Prostate gland (tissue), 2 donors: ENCODE measurements at regions not wholly inside any gene's neighbourhood (a gene's known extent, or its start where the extent isn't known, plus 50 kb on each side); places are given as distances from the start of the nearest gene placed in this dataset.
"Not testable (repeated sequence)": the region's sequence is repeated elsewhere in the genome, so short reads cannot be mapped to it uniquely, and the experiment has no call there.

ENCODE experiments used
- DNase-seq: peaks from one replicate; pipeline ENCODE4 v3.0.0-alpha.2; 2019; ENCODE audit warnings: low spot score
- H3K27ac ChIP-seq, 2 donors: fragments of 200-600 bp; sonication (generic); 2 replicates each; pipeline ENCODE4 v1.5.1; 2017 to 2019
- H3K27me3 ChIP-seq: fragments of 200-600 bp; sonication (generic); replicated peaks from 2 replicates; pipeline ENCODE4 v1.5.1; 2019; ENCODE audit not compliant: insufficient read depth
- H3K36me3 ChIP-seq, 2 donors: fragments of 200-600 bp; sonication (generic); 1 replicate in 1 of 2; 2 replicates in 1 of 2; pipeline versions ENCODE4 v1.5.1 to v1.8.1; 2017 to 2019
- H3K4me1 ChIP-seq: fragments of 200-600 bp; sonication (generic); replicated peaks from 2 replicates; pipeline ENCODE4 v1.5.1; 2019
- H3K4me3 ChIP-seq, 2 donors: fragments of 200-600 bp; sonication (generic); 2 replicates each; pipeline ENCODE4 v1.5.1; 2017 to 2019
- H3K9me3 ChIP-seq: fragments of 200-600 bp; sonication (generic); 2 replicates; pipeline ENCODE4 v1.5.1; 2017
- POLR2A ChIP-seq: fragments of 450-650 bp; IDR thresholded peaks from one replicate; pipeline ENCODE4 v1.6.1; 2016; ENCODE audit warnings: antibody characterized with exemption, mild to moderate bottlenecking
- POLR2AphosphoS5 ChIP-seq: sonication (generic); formaldehyde crosslinking; IDR thresholded peaks from one replicate; pipeline ENCODE4 v1.6.1; 2017; ENCODE audit warnings: antibody characterized with exemption
- WGBS: methylation state at CpG from one replicate; pipeline ENCODE4 v1.1.5; 2018; 5-methylcytosine and 5-hydroxymethylcytosine counted together
- intact Hi-C: fragments of 100-400 bp; cut with DNase I; formaldehyde crosslinking; loops from one replicate; pipeline ENCODE4 v1.14.2; 2022
- TF ChIP-seq, protein P1 (sequence below), 4 experiments: fragments of 200-600 bp in 2 of 4; fragments of 450-650 bp in 2 of 4; sonication (generic) in 2 of 4; IDR thresholded peaks; 1 replicate in 3 of 4; 2 replicates in 1 of 4; pipeline ENCODE4 v1.5.1; 2016 to 2019; ENCODE audit warnings: antibody characterized with exemption in 4 of 4, mild to moderate bottlenecking in 2 of 4, moderate library complexity in 2 of 4

- 86% methylated on average over 3 of the region's 3 CpGs for WGBS
- Histone ChIP-seq H3K4me3 (no peak overlapping the region), H3K9me3 (no peaks in the 10 kb centered on the region), H3K36me3 (no peaks in the 10 kb centered on the region), H3K27ac (no peak overlapping the region), H3K4me1 (no peaks in the 10 kb centered on the region), H3K27me3 (no peaks in the 10 kb centered on the region)
- TF ChIP-seq, protein P1, sequence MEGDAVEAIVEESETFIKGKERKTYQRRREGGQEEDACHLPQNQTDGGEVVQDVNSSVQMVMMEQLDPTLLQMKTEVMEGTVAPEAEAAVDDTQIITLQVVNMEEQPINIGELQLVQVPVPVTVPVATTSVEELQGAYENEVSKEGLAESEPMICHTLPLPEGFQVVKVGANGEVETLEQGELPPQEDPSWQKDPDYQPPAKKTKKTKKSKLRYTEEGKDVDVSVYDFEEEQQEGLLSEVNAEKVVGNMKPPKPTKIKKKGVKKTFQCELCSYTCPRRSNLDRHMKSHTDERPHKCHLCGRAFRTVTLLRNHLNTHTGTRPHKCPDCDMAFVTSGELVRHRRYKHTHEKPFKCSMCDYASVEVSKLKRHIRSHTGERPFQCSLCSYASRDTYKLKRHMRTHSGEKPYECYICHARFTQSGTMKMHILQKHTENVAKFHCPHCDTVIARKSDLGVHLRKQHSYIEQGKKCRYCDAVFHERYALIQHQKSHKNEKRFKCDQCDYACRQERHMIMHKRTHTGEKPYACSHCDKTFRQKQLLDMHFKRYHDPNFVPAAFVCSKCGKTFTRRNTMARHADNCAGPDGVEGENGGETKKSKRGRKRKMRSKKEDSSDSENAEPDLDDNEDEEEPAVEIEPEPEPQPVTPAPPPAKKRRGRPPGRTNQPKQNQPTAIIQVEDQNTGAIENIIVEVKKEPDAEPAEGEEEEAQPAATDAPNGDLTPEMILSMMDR (IDR thresholded peaks at IDR 0.05) = no peak
- no peak for TF ChIP-seq POLR2A
- TF ChIP-seq POLR2AphosphoS5 = no peak
- intact Hi-C loops = no loop called here
- no peak for DNase-seq
These were observed 124.3 kb downstream of the GJA1 start for GRCh38 chr6:121559611-121560269.

GRCh38 chr6:121560476-121560875 lies 125.0 kb downstream of the GJA1 start:
- Histone ChIP-seq H3K4me3 (no peak overlapping the region), H3K27ac (no peak overlapping the region), H3K27me3 (no peaks in the 10 kb centered on the region), H3K9me3 (no peaks in the 10 kb centered on the region), H3K36me3 (no peaks in the 10 kb centered on the region), H3K4me1 (no peaks in the 10 kb centered on the region)
- intact Hi-C loops = no loop called here
- no peak for TF ChIP-seq POLR2A
- no peak for TF ChIP-seq POLR2AphosphoS5
- TF ChIP-seq, protein P1 (IDR thresholded peaks at IDR 0.05) = no peak
- no peak for DNase-seq

DNA sequence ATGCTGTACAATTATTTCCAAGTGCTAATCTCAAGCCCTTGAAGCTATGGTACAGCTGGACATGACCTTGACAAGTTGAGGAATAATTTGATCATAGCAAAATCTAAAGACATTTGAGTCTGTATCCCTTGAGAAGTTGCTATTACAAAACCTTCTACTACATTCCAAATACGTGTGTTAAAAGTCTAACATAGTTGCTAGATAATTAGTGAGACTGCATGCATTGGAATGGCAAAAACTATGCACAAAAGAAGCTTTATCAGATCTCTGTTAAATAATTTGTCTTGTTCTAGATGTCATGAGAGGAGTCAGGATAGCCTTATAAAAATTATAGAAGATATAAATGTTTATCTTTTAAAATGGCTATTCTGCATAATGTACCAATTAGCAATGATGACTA lies 127.8 kb downstream of the GJA1 start:
- 70% methylated on average over 1 of the region's 1 CpG for WGBS
- Histone ChIP-seq H3K36me3 (no peaks in the 10 kb centered on the region), H3K27me3 (no peaks in the 10 kb centered on the region), H3K4me1 (no peaks in the 10 kb centered on the region), H3K4me3 (no peak overlapping the region), H3K9me3 (no peaks in the 10 kb centered on the region), H3K27ac (no peak overlapping the region)
- no peak for DNase-seq
- intact Hi-C loops = no loop called here
- no peak for TF ChIP-seq POLR2A
- no peak for TF ChIP-seq POLR2AphosphoS5
- TF ChIP-seq, protein P1 (IDR thresholded peaks at IDR 0.05) = no peak

- intact Hi-C loops = not testable (repeated sequence)
These were observed 129.1 kb downstream of the GJA1 start for GRCh38 chr6:121564529-121564928.

GRCh38 chr6:121571455-121571854 lies 136.0 kb downstream of the GJA1 start:
- Histone ChIP-seq H3K9me3 (no peaks in the 10 kb centered on the region), H3K36me3 (no peaks in the 10 kb centered on the region), H3K4me3 (no peak overlapping the region), H3K27me3 (no peaks in the 10 kb centered on the region), H3K27ac (no peak overlapping the region), H3K4me1 (no peaks in the 10 kb centered on the region)
- no peak for DNase-seq
- intact Hi-C loops = no loop called here
- 93% methylated on average over 1 of the region's 1 CpG for WGBS
- TF ChIP-seq, protein P1 (IDR thresholded peaks at IDR 0.05) = no peak
- TF ChIP-seq POLR2AphosphoS5 (no peak), POLR2A (no peak)

More at GRCh38 chr6:121564529-121564928, 129.1 kb downstream of the GJA1 start:
- 92% methylated on average over 5 of the region's 5 CpGs for WGBS
- H3K27me3 ChIP-seq, DNase-seq, H3K27ac ChIP-seq, H3K9me3 ChIP-seq, H3K4me1 ChIP-seq, H3K36me3 ChIP-seq, H3K4me3 ChIP-seq: not testable (repeated sequence)
